ENCODE measurements at regions not wholly inside any gene's neighbourhood (a gene's known extent, or its start where the extent isn't known, plus 50 kb on each side); places are given as distances from the start of the nearest gene placed in this dataset.

GRCh38 chr18:78856569-78857313 is 122.9 kb upstream of the SALL3 start:
- TF ChIP-seq CTCF (IDR thresholded peaks at IDR 0.05) = no peak
- no peak for TF ChIP-seq POLR2AphosphoS5 (IDR thresholded peaks at IDR 0.05)
